Activated CD4-positive, alpha-beta T cell treated with anti-CD3 and anti-CD28 coated beads, Interleukin-2, amount 50 U/mL, for 16 hours (primary cell): ENCODE measurements at regions not wholly inside any gene's neighbourhood (a gene's known extent, or its start where the extent isn't known, plus 50 kb on each side); places are given as distances from the start of the nearest gene placed in this dataset.

Experiments
- DNase-seq: peaks from one replicate; pipeline ENCODE4 v3.0.0-alpha.2; 2020

GRCh38 chr17:77883213-77883650, 75.3 kb upstream of the TNRC6C start:
- DNase-seq, result no peak

GRCh38 chr17:77884019-77884418, 74.5 kb upstream of the TNRC6C start:
- no peak for DNase-seq

- no peak for DNase-seq
Measured at GRCh38 chr17:77884967-77885641, 73.4 kb upstream of the TNRC6C start.

- DNase-seq, result no peak
Measured at GRCh38 chr17:77885678-77886386, 72.7 kb upstream of the TNRC6C start.

- DNase-seq, result no peak
Measured at GRCh38 chr17:77886387-77886728, 72.1 kb upstream of the TNRC6C start.

GRCh38 chr17:77887110-77887463, 71.4 kb upstream of the TNRC6C start:
- no peak for DNase-seq

GRCh38 chr17:77887464-77888241, 70.8 kb upstream of the TNRC6C start:
- peak; percentile 44 for DNase-seq

- no peak for DNase-seq
Measured at GRCh38 chr17:77888242-77889134, 70.0 kb upstream of the TNRC6C start.

GRCh38 chr17:77889135-77889505, 69.4 kb upstream of the TNRC6C start:
- no peak for DNase-seq

GRCh38 chr17:77889866-77890760, 68.4 kb upstream of the TNRC6C start:
- no peak for DNase-seq

GRCh38 chr17:77890771-77891170, 67.7 kb upstream of the TNRC6C start:
- no peak for DNase-seq

- no peak for DNase-seq
Measured at GRCh38 chr17:77891602-77892001, 66.9 kb upstream of the TNRC6C start.

GRCh38 chr17:77892031-77892430, 66.5 kb upstream of the TNRC6C start:
- DNase-seq, result no peak

- no peak for DNase-seq
Measured at GRCh38 chr17:77892469-77893143, 65.9 kb upstream of the TNRC6C start.

GRCh38 chr17:77893144-77894044, 65.1 kb upstream of the TNRC6C start:
- no peak for DNase-seq

- DNase-seq, result no peak
Measured at GRCh38 chr17:77894126-77894956, 64.2 kb upstream of the TNRC6C start.

- DNase-seq, result no peak
Measured at GRCh38 chr17:77897741-77898301, 60.7 kb upstream of the TNRC6C start.

GRCh38 chr17:77898521-77899434, 59.7 kb upstream of the TNRC6C start:
- no peak for DNase-seq
